Testis (tissue), 2 donors: ENCODE measurements at regions not wholly inside any gene's neighbourhood (a gene's known extent, or its start where the extent isn't known, plus 50 kb on each side); places are given as distances from the start of the nearest gene placed in this dataset.

Experiments used
- DNase-seq: peaks from one replicate; pipeline ENCODE4 v3.0.0-alpha.2; 2019
- H3K27ac ChIP-seq, 2 donors: fragments of 200-600 bp; sonication (generic); one replicate each; pipeline ENCODE4 v1.5.1; 2019
- H3K27me3 ChIP-seq: fragments of 200-600 bp; sonication (generic); one replicate; pipeline ENCODE4 v1.5.1; 2019
- H3K36me3 ChIP-seq: fragments of 200-600 bp; sonication (generic); one replicate; pipeline ENCODE4 v1.5.1; 2017; ENCODE audit warnings: low read depth; ENCODE audit errors: missing control alignments
- H3K4me1 ChIP-seq: fragments of 200-600 bp; sonication (generic); one replicate; pipeline ENCODE4 v1.5.1; 2019
- H3K4me3 ChIP-seq, 2 donors: fragments of 200-600 bp; sonication (generic); one replicate each; pipeline ENCODE4 v1.5.1; 2017 to 2019
- H3K9me3 ChIP-seq: fragments of 200-600 bp; sonication (generic); one replicate; pipeline ENCODE4 v1.5.1; 2017
- POLR2A ChIP-seq: fragments of 450-650 bp; IDR thresholded peaks from one replicate; pipeline ENCODE4 v1.6.1; 2017; ENCODE audit warnings: antibody characterized with exemption, mild to moderate bottlenecking, moderate library complexity
- WGBS, 2 donors: methylation state at CpG; one replicate each; pipeline ENCODE4 v1.1.5; 2018; 5-methylcytosine and 5-hydroxymethylcytosine counted together
- intact Hi-C: fragments of 100-400 bp; cut with DNase I; formaldehyde crosslinking; loops from one replicate; pipeline ENCODE4 v1.15.1; 2023; ENCODE audit warnings: low total_unique reads
- TF ChIP-seq, protein P1 (sequence below), 3 experiments: fragments of 450-650 bp in 2 of 3; fragments of 200-600 bp in 1 of 3; sonication (generic) in 1 of 3; IDR thresholded peaks; one replicate each; pipeline ENCODE4 v1.5.1; 2016 to 2019; ENCODE audit warnings: antibody characterized with exemption in 3 of 3, mild to moderate bottlenecking in 2 of 3, moderate library complexity in 1 of 3

DNA sequence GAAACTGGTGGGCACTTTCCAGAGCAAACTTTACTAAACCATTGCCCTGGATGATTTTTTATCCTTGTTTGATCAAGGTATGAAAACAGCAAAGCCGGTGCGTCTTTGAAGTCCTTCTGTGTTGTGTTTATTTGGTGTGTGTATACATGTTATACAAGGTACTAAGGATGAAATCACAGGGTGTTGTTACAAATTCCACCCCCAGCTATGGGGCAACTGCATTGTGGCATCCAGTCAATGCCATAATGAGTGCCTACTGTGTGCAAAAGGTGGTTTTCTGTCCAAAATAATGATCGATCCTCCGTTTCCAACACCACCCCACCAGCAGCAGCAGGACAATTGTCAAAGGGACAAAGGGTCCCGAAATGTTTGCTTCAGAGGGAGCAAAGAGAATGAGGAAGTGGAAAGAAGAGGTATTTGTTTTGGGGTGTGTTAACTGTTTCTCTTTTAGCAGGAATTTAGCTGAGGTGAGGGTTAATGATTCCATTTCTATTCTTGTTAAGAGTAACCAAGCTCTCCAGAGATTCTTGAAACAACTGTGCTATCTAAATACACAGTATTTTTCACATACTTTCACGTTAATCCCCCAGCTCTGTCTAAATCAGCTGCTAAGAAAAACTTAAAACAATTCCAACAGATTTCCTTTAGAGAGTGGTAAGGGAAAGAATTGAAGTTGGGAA, 568.7 kb upstream of the KLF4 start:
- Histone ChIP-seq H3K36me3 (no peaks in the 10 kb centered on the region), H3K4me1 (peaks cover 14% of the 10 kb centered on the region), H3K27me3 (no peaks in the 10 kb centered on the region), H3K27ac (no peak overlapping the region), H3K9me3 (no peaks in the 10 kb centered on the region), H3K4me3 (no peak overlapping the region)
- no peak for TF ChIP-seq POLR2A
- TF ChIP-seq, protein P1, sequence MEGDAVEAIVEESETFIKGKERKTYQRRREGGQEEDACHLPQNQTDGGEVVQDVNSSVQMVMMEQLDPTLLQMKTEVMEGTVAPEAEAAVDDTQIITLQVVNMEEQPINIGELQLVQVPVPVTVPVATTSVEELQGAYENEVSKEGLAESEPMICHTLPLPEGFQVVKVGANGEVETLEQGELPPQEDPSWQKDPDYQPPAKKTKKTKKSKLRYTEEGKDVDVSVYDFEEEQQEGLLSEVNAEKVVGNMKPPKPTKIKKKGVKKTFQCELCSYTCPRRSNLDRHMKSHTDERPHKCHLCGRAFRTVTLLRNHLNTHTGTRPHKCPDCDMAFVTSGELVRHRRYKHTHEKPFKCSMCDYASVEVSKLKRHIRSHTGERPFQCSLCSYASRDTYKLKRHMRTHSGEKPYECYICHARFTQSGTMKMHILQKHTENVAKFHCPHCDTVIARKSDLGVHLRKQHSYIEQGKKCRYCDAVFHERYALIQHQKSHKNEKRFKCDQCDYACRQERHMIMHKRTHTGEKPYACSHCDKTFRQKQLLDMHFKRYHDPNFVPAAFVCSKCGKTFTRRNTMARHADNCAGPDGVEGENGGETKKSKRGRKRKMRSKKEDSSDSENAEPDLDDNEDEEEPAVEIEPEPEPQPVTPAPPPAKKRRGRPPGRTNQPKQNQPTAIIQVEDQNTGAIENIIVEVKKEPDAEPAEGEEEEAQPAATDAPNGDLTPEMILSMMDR (IDR thresholded peaks at IDR 0.05) = no peak
- intact Hi-C loops = no loop called here
- no peak for DNase-seq
- WGBS, 2 donors = 88 to 89% methylated on average over 6 of the region's 6 CpGs

- DNase-seq = no peak
- Histone ChIP-seq H3K27me3 (no peaks in the 10 kb centered on the region), H3K4me3 (no peak overlapping the region), H3K4me1 (peaks cover 14% of the 10 kb centered on the region), H3K27ac (no peak overlapping the region), H3K9me3 (no peaks in the 10 kb centered on the region), H3K36me3 (no peaks in the 10 kb centered on the region)
- intact Hi-C loops = no loop called here
- WGBS, 2 donors = 75 to 78% methylated on average over 7 of the region's 7 CpGs
- TF ChIP-seq, protein P1 (IDR thresholded peaks at IDR 0.05) = no peak
- no peak for TF ChIP-seq POLR2A
Measured at GRCh38 chr9:108057421-108058134, 568.0 kb upstream of the KLF4 start.

- intact Hi-C loops = no loop called here
- no peak for DNase-seq
- Histone ChIP-seq H3K36me3 (no peaks in the 10 kb centered on the region), H3K9me3 (no peaks in the 10 kb centered on the region), H3K4me1 (peaks cover 14% of the 10 kb centered on the region), H3K27me3 (no peaks in the 10 kb centered on the region), H3K4me3 (no peak overlapping the region), H3K27ac (no peak overlapping the region)
- TF ChIP-seq, protein P1 (IDR thresholded peaks at IDR 0.05) = no peak
- TF ChIP-seq POLR2A = no peak
- 74 to 87% methylated on average over 1 of the region's 1 CpG for WGBS, 2 donors
Measured at GRCh38 chr9:108056805-108057386, 567.3 kb upstream of the KLF4 start.

- no peak for DNase-seq
- Histone ChIP-seq H3K27ac (no peak overlapping the region), H3K36me3 (no peaks in the 10 kb centered on the region), H3K27me3 (no peaks in the 10 kb centered on the region), H3K4me3 (no peak overlapping the region), H3K9me3 (no peaks in the 10 kb centered on the region), H3K4me1 (peaks cover 14% of the 10 kb centered on the region)
- WGBS, 2 donors = 89 to 91% methylated on average over 6 of the region's 6 CpGs
- no peak for TF ChIP-seq POLR2A
- intact Hi-C loops = no loop called here
Measured at GRCh38 chr9:108056084-108056804, 566.7 kb upstream of the KLF4 start.

DNA sequence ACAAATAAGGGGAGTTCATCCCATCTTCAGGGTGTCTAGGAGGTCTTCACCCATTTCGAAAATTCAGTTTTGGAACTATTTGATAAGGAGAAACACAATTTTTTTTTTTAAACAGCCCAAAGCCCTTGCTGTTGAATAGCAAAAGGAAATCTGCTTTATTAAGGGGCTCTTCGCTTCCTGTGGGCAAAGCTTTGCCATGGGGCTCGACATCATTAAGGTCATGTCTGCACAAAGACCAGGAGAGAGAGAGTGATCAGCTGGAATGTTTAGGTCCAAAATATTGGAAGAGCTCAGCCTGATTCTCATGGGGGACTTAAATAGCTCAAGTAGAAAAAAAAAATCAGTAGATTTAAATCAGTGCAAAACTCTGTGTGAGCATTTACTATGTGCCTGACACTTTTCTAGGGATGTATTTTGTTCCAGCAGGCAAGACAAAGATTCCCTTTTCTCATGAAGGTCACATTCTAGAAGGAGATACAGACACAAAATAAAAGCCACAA, 564.6 kb upstream of the KLF4 start:
- H3K9me3 ChIP-seq = no peaks in the 10 kb centered on the region
- intact Hi-C loops = no loop called here
- peaks cover 14% of the 10 kb centered on the region for H3K4me1 ChIP-seq
- 53 to 60% methylated on average over 3 of the region's 3 CpGs for WGBS, 2 donors
- H3K4me3 ChIP-seq = no peak overlapping the region
- no peaks in the 10 kb centered on the region for H3K36me3 ChIP-seq
- TF ChIP-seq POLR2A = no peak
- TF ChIP-seq, protein P1 (IDR thresholded peaks at IDR 0.05) = no peak
- DNase-seq = no peak
- peak overlapping the region in 1 of 2 donors; percentile 20 for H3K27ac ChIP-seq
- H3K27me3 ChIP-seq = no peaks in the 10 kb centered on the region
